Right lobe of liver (tissue), 6 donors: ENCODE measurements at regions not wholly inside any gene's neighbourhood (a gene's known extent, or its start where the extent isn't known, plus 50 kb on each side); places are given as distances from the start of the nearest gene placed in this dataset.
A peak's percentile ranks its signal among the peaks of the same experiment; 100 is the strongest.

Source experiments
- ATAC-seq, 4 donors: fragments of 200-7000 bp; cut with Tn5 transposase; one replicate each; pipeline ENCODE4 v1.9.1; 2020; ENCODE audit warnings: mild to moderate bottlenecking in 4 of 4, moderate library complexity in 4 of 4
- DNase-seq, 3 donors: peaks; one replicate each; pipeline ENCODE4 v3.0.0-alpha.2; 2020
- H3K27ac ChIP-seq, 3 donors: fragments of 200-600 bp; one replicate each; pipeline ENCODE4 v1.8.0; 2022
- H3K27me3 ChIP-seq, 2 donors: fragments of 200-600 bp; one replicate each; pipeline ENCODE4 v1.8.0; 2022
- H3K36me3 ChIP-seq, 4 donors: fragments of 200-600 bp; sonication (generic) in 1 of 4; one replicate each; pipeline versions ENCODE4 v1.5.1 to v1.8.0; 2017 to 2022; ENCODE audit warnings: control low read depth in 1 of 4
- H3K4me1 ChIP-seq, 4 donors: fragments of 200-600 bp; sonication (generic) in 1 of 4; one replicate each; pipeline versions ENCODE4 v1.5.1 to v1.8.0; 2017 to 2022; ENCODE audit warnings: control low read depth in 1 of 4
- H3K4me3 ChIP-seq, 3 donors: fragments of 200-600 bp; one replicate each; pipeline ENCODE4 v1.8.0; 2022
- H3K9me3 ChIP-seq, 4 donors: fragments of 200-600 bp; sonication (generic) in 1 of 4; one replicate each; pipeline versions ENCODE4 v1.5.1 to v1.8.0; 2017 to 2022; ENCODE audit warnings: control low read depth in 1 of 4
- CTCF ChIP-seq, 4 donors: fragments of 200-600 bp in 3 of 4; fragments of 450-650 bp in 1 of 4; IDR thresholded peaks; one replicate each; pipeline versions ENCODE4 v1.5.1 to v1.8.0; 2016 to 2022; ENCODE audit warnings: antibody characterized with exemption in 4 of 4, mild to moderate bottlenecking in 2 of 4
- POLR2A ChIP-seq: fragments of 450-650 bp; IDR thresholded peaks from one replicate; pipeline ENCODE4 v1.6.1; 2017; ENCODE audit warnings: antibody characterized with exemption, mild to moderate bottlenecking
- WGBS: methylation state at CpG from one replicate; pipeline ENCODE4 v1.1.6; 2018; ENCODE audit warnings: low coverage, low lambda C conversion rate; ENCODE audit not compliant: insufficient coverage; ENCODE audit errors: missing lambda C conversion rate; 5-methylcytosine and 5-hydroxymethylcytosine counted together
- intact Hi-C, 2 donors: fragments of 100-400 bp; cut with DNase I; formaldehyde crosslinking; loops; one replicate each; pipeline versions ENCODE4 v1.11.2 to v1.14.1; 2022
- donor health status: DM: no; HTN: yes; CAD: no.
- donor health status: DM: no; HTN: no; CAD: no.
- donor health status: DM: no; HTN: no; CAD: no.
- donor health status: DM: no; HTN: yes; CAD: no.
- donor health status: DM: no; HTN: yes; CAD: no.

DNA sequence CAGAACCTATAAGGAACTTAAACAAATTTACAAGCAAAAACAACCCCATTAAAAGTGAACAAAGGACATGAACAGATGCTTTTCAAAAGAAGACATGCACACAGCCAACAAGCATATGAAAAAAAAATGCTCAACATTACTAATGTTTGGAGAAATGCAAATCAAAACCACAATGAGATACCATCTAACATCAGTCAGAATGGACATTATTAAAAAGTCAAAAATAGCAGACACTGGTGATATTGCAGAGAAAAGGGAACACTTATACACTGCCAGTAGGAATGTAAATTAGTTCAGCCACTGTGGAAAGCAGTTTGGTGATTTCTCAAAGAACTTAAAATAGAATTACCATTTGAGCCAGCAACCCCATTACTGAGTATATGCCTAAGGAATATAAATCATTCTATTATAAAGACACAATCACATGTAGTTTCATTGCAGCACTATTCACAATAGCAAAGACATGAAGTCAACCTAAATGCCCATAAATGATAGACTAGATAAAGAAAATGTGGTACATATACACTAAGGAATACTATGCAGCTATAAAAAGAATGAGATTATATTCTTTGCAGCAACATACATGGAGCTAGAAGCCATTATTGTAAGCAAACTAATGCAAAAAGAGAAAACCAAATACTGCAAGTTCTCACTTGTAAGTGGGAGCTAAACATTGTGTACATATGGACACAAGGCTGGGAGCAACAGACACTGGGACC is 1509.4 kb downstream of the TECRL start:
- no peaks in the 10 kb centered on the region for H3K4me1 ChIP-seq
- TF ChIP-seq POLR2A: no peak
- H3K27ac ChIP-seq: no peak overlapping the region
- intact Hi-C loops: no loop called here
- H3K36me3 ChIP-seq: no peaks in the 10 kb centered on the region
- no peak overlapping the region for H3K4me3 ChIP-seq
- ATAC-seq: no peak
- no peaks in the 10 kb centered on the region for H3K27me3 ChIP-seq
- no peak for DNase-seq
- H3K9me3 ChIP-seq: no peaks in the 10 kb centered on the region

- intact Hi-C loops: no loop called here
- no peaks in the 10 kb centered on the region for H3K27me3 ChIP-seq
- TF ChIP-seq CTCF (IDR thresholded peaks at IDR 0.05): no peak
- TF ChIP-seq POLR2A: no peak
- no peak overlapping the region for H3K27ac ChIP-seq
- WGBS: no CpG with 5 or more reads among the region's 5 CpGs
- no peak overlapping the region for H3K4me3 ChIP-seq
- peak in 1 of 4 donors; percentile 20 for ATAC-seq
- DNase-seq: peak in 1 of 3 donors; percentile 41
- no peaks in the 10 kb centered on the region for H3K4me1 ChIP-seq
- no peaks in the 10 kb centered on the region for H3K36me3 ChIP-seq
- no peaks in the 10 kb centered on the region for H3K9me3 ChIP-seq
Observed at GRCh38 chr4:62898115-62898514, 1511.1 kb downstream of the TECRL start.

- H3K27ac ChIP-seq: no peak overlapping the region
- H3K4me3 ChIP-seq: no peak overlapping the region
- DNase-seq (peak in 1 of 3 donors; percentile 39), ATAC-seq (peak in 1 of 4 donors; percentile 12)
- no peaks in the 10 kb centered on the region for H3K4me1 ChIP-seq
- H3K9me3 ChIP-seq: no peaks in the 10 kb centered on the region
- 80% methylated on average over 1 of the region's 3 CpGs for WGBS
- no peaks in the 10 kb centered on the region for H3K27me3 ChIP-seq
- no peak for TF ChIP-seq POLR2A
- TF ChIP-seq CTCF (IDR thresholded peaks at IDR 0.05): no peak
- intact Hi-C loops: no loop called here
- H3K36me3 ChIP-seq: no peaks in the 10 kb centered on the region
Observed at GRCh38 chr4:62896721-62897120, 1512.5 kb downstream of the TECRL start.

DNA sequence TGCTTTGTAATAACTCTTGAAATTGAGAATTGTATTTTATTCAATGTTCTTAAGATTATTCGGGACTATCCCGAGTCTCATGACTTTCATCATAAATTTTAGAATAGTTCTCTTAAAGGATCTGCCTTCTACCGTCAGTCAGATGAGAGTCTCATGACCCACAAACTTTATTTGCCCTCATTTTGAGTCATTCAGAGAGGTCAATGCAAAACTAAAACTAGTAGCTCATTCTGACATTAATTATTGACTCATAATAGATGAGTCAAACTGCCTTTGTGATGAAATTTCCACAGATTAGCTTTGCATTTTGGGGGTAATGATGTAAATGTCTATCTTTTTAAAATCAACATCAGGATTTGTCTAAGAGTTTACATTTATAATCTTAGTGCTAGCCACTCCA is 1527.3 kb downstream of the TECRL start:
- H3K4me1 ChIP-seq: no peaks in the 10 kb centered on the region
- H3K4me3 ChIP-seq: no peak overlapping the region
- 33% methylated on average over 3 of the region's 3 CpGs for WGBS
- no peak overlapping the region for H3K27ac ChIP-seq
- no peaks in the 10 kb centered on the region for H3K27me3 ChIP-seq
- intact Hi-C loops: no loop called here
- ATAC-seq (no peak), DNase-seq (no peak)
- no peak for TF ChIP-seq POLR2A
- TF ChIP-seq CTCF (IDR thresholded peaks at IDR 0.05): no peak
- H3K36me3 ChIP-seq: no peaks in the 10 kb centered on the region
- no peaks in the 10 kb centered on the region for H3K9me3 ChIP-seq

DNA sequence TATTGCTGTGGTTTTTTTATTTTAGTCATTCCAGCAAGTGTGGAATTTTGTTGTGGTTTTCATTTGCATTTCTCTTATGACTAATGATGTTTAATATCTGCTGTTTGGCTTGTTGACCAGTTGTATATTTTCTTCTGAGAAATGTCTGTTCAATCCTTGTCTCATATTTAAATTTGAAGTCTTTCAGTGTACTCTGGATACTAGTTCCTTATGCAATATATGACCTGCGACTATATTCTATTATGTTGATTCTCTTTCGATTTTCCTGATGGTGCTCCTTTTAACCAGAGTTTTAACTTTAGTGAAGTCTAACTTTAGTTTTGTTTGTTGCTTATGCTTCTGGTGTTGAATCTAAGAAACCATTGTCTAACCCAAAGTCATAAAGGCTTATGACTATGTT is 1528.0 kb downstream of the TECRL start:
- Histone ChIP-seq H3K36me3 (no peaks in the 10 kb centered on the region), H3K4me1 (no peaks in the 10 kb centered on the region), H3K9me3 (no peaks in the 10 kb centered on the region), H3K27me3 (no peaks in the 10 kb centered on the region), H3K27ac (no peak overlapping the region), H3K4me3 (no peak overlapping the region)
- intact Hi-C loops: no loop called here
- no peak for ATAC-seq
- TF ChIP-seq POLR2A (no peak), CTCF (IDR thresholded peaks at IDR 0.05) (no peak)
- 58% methylated on average over 2 of the region's 2 CpGs for WGBS
- DNase-seq: no peak
